H54 (cell line): ENCODE measurements at regions not wholly inside any gene's neighbourhood (a gene's known extent, or its start where the extent isn't known, plus 50 kb on each side); places are given as distances from the start of the nearest gene placed in this dataset.

ENCODE experiments used
- DNase-seq: peaks from one replicate; pipeline ENCODE4 v3.0.0; 2011; ENCODE audit warnings: low spot score, mixed read lengths; ENCODE audit not compliant: insufficient read length
- FAIRE-seq: peaks from 3 replicates; lab custom pipeline; 2011; peaks lifted over from hg19 to GRCh38; lab: Jason Lieb, UNC
- POLR2A ChIP-seq: IDR thresholded peaks from 2 replicates; pipeline ENCODE4 v1.6.1; 2011; ENCODE audit warnings: low read depth, mild to moderate bottlenecking, low read length

GRCh38 chr6:25084508-25084833 lies 148.7 kb upstream of the RIPOR2 start:
- DNase-seq (no peak), FAIRE-seq (no peak)
- TF ChIP-seq POLR2A: no peak

GRCh38 chr6:25085756-25086155 lies 150.0 kb upstream of the RIPOR2 start:
- DNase-seq (no peak), FAIRE-seq (no peak)
- no peak for TF ChIP-seq POLR2A

GRCh38 chr6:25086500-25087091 lies 150.8 kb upstream of the RIPOR2 start:
- FAIRE-seq: no peak
- TF ChIP-seq POLR2A: no peak
- no peak for DNase-seq

GRCh38 chr6:25088513-25088912 lies 152.8 kb upstream of the RIPOR2 start:
- DNase-seq (no peak), FAIRE-seq (no peak)
- no peak for TF ChIP-seq POLR2A

GRCh38 chr6:25089442-25089841 lies 153.7 kb upstream of the RIPOR2 start:
- FAIRE-seq: no peak
- DNase-seq: no peak
- no peak for TF ChIP-seq POLR2A

GRCh38 chr6:25094726-25095125 lies 159.0 kb upstream of the RIPOR2 start:
- FAIRE-seq (no peak), DNase-seq (no peak)
- no peak for TF ChIP-seq POLR2A

- DNase-seq (no peak), FAIRE-seq (no peak)
- no peak for TF ChIP-seq POLR2A
Observed at GRCh38 chr6:25100288-25100687, 164.5 kb upstream of the RIPOR2 start.

- no peak for TF ChIP-seq POLR2A
- FAIRE-seq (no peak), DNase-seq (no peak)
Observed at GRCh38 chr6:25103603-25104002, 167.8 kb upstream of the RIPOR2 start.

- FAIRE-seq (no peak), DNase-seq (no peak)
- TF ChIP-seq POLR2A: no peak
Observed at GRCh38 chr6:25105070-25105925, 169.5 kb upstream of the RIPOR2 start.

GRCh38 chr6:25107218-25107617 lies 171.5 kb upstream of the RIPOR2 start:
- no peak for TF ChIP-seq POLR2A
- FAIRE-seq (no peak), DNase-seq (no peak)

GRCh38 chr6:25111782-25112181 lies 167.4 kb upstream of the CARMIL1 start:
- FAIRE-seq (no peak), DNase-seq (no peak)
- TF ChIP-seq POLR2A: no peak

GRCh38 chr6:25112322-25112773 lies 166.8 kb upstream of the CARMIL1 start:
- no peak for TF ChIP-seq POLR2A
- no peak for DNase-seq
- no peak for FAIRE-seq

GRCh38 chr6:25113436-25113835 lies 165.7 kb upstream of the CARMIL1 start:
- FAIRE-seq (no peak), DNase-seq (no peak)
- TF ChIP-seq POLR2A: no peak

GRCh38 chr6:25118038-25118437 lies 161.1 kb upstream of the CARMIL1 start:
- DNase-seq (no peak), FAIRE-seq (no peak)
- no peak for TF ChIP-seq POLR2A

- FAIRE-seq: no peak
- TF ChIP-seq POLR2A: no peak
Observed at GRCh38 chr6:25121186-25121585, 158.0 kb upstream of the CARMIL1 start.

More at GRCh38 chr6:25121186-25121585, 158.0 kb upstream of the CARMIL1 start:
- DNase-seq: no peak
